HEK293 (cell line): ENCODE measurements at regions not wholly inside any gene's neighbourhood (a gene's known extent, or its start where the extent isn't known, plus 50 kb on each side); places are given as distances from the start of the nearest gene placed in this dataset.

ENCODE experiments used
- CTCF ChIA-PET: fragments of 350-600 bp; formaldehyde crosslinking; extraction: SDS; loops from one replicate; lab custom pipeline; 2021; ENCODE audit warnings: antibody characterized with exemption; lab: Yijun Ruan, JAX
- POLR2A ChIA-PET: fragments of 300-600 bp; formaldehyde crosslinking; extraction: SDS; loops from one replicate; lab custom pipeline; 2020; ENCODE audit warnings: antibody characterized with exemption, inconsistent platforms; lab: Yijun Ruan, JAX
- H3K27ac ChIP-seq: fragments of 200-500 bp; sonication (Bioruptor generic); 2 replicates; pipeline ENCODE4 v1.5.1; 2014; ENCODE audit warnings: low read depth, low read length, control low read depth, inconsistent platforms; ENCODE audit errors: extremely low read depth
- H3K36me3 ChIP-seq, 2 experiments: fragments of 200-500 bp in 1 of 2; sonication (Bioruptor generic) in 1 of 2; 1 replicate in 1 of 2; 2 replicates in 1 of 2; pipeline ENCODE4 v1.5.1; 2014 to 2017; ENCODE audit warnings: inconsistent platforms in 2 of 2, low read length in 2 of 2; ENCODE audit not compliant: control insufficient read depth in 2 of 2, insufficient read depth in 1 of 2
- H3K4me1 ChIP-seq: fragments of 200-500 bp; sonication (Bioruptor generic); 2 replicates; pipeline ENCODE4 v1.5.1; 2014; ENCODE audit warnings: mild to moderate bottlenecking, low read length, inconsistent platforms; ENCODE audit not compliant: control insufficient read depth, insufficient read depth
- H3K4me3 ChIP-seq: 2 replicates; pipeline ENCODE4 v1.5.1; 2011; ENCODE audit warnings: low read depth, mild to moderate bottlenecking, control low read depth, low read length, moderate library complexity
- H3K9me3 ChIP-seq: fragments of 200-500 bp; sonication (Bioruptor generic); 2 replicates; pipeline ENCODE4 v1.5.1; 2014; ENCODE audit warnings: low read depth, low read length, inconsistent platforms; ENCODE audit not compliant: control insufficient read depth, insufficient read depth
- EGR2 ChIP-seq: fragments of 450-650 bp; formaldehyde crosslinking; IDR thresholded peaks from 2 replicates; pipeline ENCODE4 v1.5.1; 2016; ENCODE audit warnings: low read depth, missing biosample characterization, missing genetic modification characterization
- FEZF1 ChIP-seq: fragments of 450-650 bp; formaldehyde crosslinking; IDR thresholded peaks from 2 replicates; pipeline ENCODE4 v1.5.1; 2016; ENCODE audit warnings: missing biosample characterization, missing genetic modification characterization
- GFI1B ChIP-seq: fragments of 450-650 bp; formaldehyde crosslinking; IDR thresholded peaks from 2 replicates; pipeline ENCODE4 v1.5.1; 2016; ENCODE audit warnings: missing biosample characterization, missing genetic modification characterization
- GLIS1 ChIP-seq: fragments of 450-650 bp; formaldehyde crosslinking; IDR thresholded peaks from 2 replicates; pipeline ENCODE4 v1.5.1; 2016; ENCODE audit warnings: missing biosample characterization, missing genetic modification characterization
- KLF1 ChIP-seq: fragments of 450-650 bp; formaldehyde crosslinking; IDR thresholded peaks from 2 replicates; pipeline ENCODE4 v1.5.1; 2016; ENCODE audit warnings: missing biosample characterization, missing genetic modification characterization
- MEIS1 ChIP-seq: sonication (generic); formaldehyde crosslinking; IDR thresholded peaks from 2 replicates; pipeline ENCODE4 v1.8.1; 2022; ENCODE audit warnings: missing genetic modification reagents, mild to moderate bottlenecking, borderline replicate concordance
- MZF1 ChIP-seq: fragments of 450-650 bp; formaldehyde crosslinking; IDR thresholded peaks from 2 replicates; pipeline ENCODE4 v1.5.1; 2017; ENCODE audit warnings: missing biosample characterization, missing genetic modification characterization, borderline replicate concordance
- SP7 ChIP-seq: fragments of 450-650 bp; formaldehyde crosslinking; IDR thresholded peaks from 2 replicates; pipeline ENCODE4 v1.5.1; 2016; ENCODE audit warnings: missing biosample characterization, missing genetic modification characterization
- TRIM28 ChIP-seq: IDR thresholded peaks from 2 replicates; pipeline ENCODE4 v1.6.1; 2011; ENCODE audit warnings: low read length, control low read depth, borderline replicate concordance
- ZIC2 ChIP-seq: fragments of 450-650 bp; formaldehyde crosslinking; IDR thresholded peaks from 2 replicates; pipeline ENCODE4 v1.5.1; 2016; ENCODE audit warnings: missing biosample characterization, missing genetic modification characterization
- ZNF146 ChIP-seq: fragments of 450-650 bp; formaldehyde crosslinking; IDR thresholded peaks from 2 replicates; pipeline ENCODE4 v1.5.1; 2016; ENCODE audit warnings: missing biosample characterization, missing genetic modification characterization
- ZNF202 ChIP-seq: fragments of 450-650 bp; formaldehyde crosslinking; IDR thresholded peaks from 2 replicates; pipeline ENCODE4 v1.5.1; 2016; ENCODE audit warnings: missing biosample characterization, missing genetic modification characterization, borderline replicate concordance
- ZNF366 ChIP-seq: fragments of 450-650 bp; formaldehyde crosslinking; conservative IDR thresholded peaks from 2 replicates; pipeline ENCODE4 v1.5.1; 2016; ENCODE audit warnings: missing biosample characterization, missing genetic modification characterization
- ZNF423 ChIP-seq: fragments of 450-650 bp; formaldehyde crosslinking; IDR thresholded peaks from 2 replicates; pipeline ENCODE4 v1.5.1; 2016; ENCODE audit warnings: missing biosample characterization, missing genetic modification characterization
- ZNF549 ChIP-seq: fragments of 450-650 bp; IDR thresholded peaks from 2 replicates; pipeline ENCODE4 v1.5.1; 2018; ENCODE audit warnings: missing biosample characterization, missing genetic modification characterization, mild to moderate bottlenecking, inconsistent platforms, moderate library complexity
- ZNF561 ChIP-seq: fragments of 450-650 bp; IDR thresholded peaks from 2 replicates; pipeline ENCODE4 v1.5.1; 2018; ENCODE audit warnings: missing biosample characterization, missing genetic modification characterization, borderline replicate concordance
- ZNF843 ChIP-seq: fragments of 450-650 bp; formaldehyde crosslinking; IDR thresholded peaks from 2 replicates; pipeline ENCODE4 v1.5.1; 2016; ENCODE audit warnings: missing biosample characterization, missing genetic modification characterization
- TF ChIP-seq, protein P1 (sequence below): fragments of 450-650 bp; formaldehyde crosslinking; IDR thresholded peaks from 2 replicates; pipeline ENCODE4 v1.5.1; 2017; ENCODE audit warnings: missing biosample characterization, missing genetic modification characterization
- TF ChIP-seq, protein P2 (sequence below): fragments of 450-650 bp; IDR thresholded peaks from 2 replicates; pipeline ENCODE4 v1.5.1; 2018; ENCODE audit warnings: missing biosample characterization, missing genetic modification characterization
- TF ChIP-seq, protein P3 (sequence below): fragments of 450-650 bp; formaldehyde crosslinking; IDR thresholded peaks from 2 replicates; pipeline ENCODE4 v1.5.1; 2016; ENCODE audit warnings: missing biosample characterization, missing genetic modification characterization, low read depth
- TF ChIP-seq, protein P4 (sequence below): fragments of 450-650 bp; formaldehyde crosslinking; IDR thresholded peaks from 2 replicates; pipeline ENCODE4 v1.5.1; 2017; ENCODE audit warnings: missing biosample characterization, missing genetic modification characterization

DNA sequence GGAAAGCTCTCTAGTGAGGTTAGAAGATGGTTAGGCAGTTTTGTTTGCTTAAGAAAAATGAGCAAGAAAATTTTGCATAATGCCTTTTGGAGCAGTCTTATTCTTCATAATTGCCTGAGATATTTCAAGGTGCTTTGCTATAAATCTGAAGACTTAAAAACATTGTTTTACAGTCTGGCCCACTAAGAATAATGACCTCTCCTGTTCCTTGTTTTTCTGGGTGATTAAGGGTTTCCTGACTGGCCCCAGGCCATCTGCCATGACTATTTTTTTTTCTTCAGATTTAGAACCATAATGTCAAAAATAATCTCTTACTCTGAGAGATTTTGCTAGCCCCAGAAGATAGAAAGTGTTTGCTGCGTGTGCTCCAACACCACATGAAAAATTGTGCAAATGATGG lies 72.3 kb upstream of the CENPW start:
- Histone ChIP-seq H3K4me1 (peaks cover 13% of the 10 kb centered on the region), H3K27ac (peak overlapping the region; percentile 18; the same call in 1 of the 2 replicates), H3K9me3 (no peaks in the 10 kb centered on the region), H3K4me3 (no peak overlapping the region), H3K36me3 (no peaks in the 10 kb centered on the region)
- ChIA-PET POLR2A (no interaction called here), CTCF (interaction anchor here (1.0 to 1.1 kb wide), 2 partner anchors 155 to 390 kb away, joined by 4 read pairs; no protein-coding TSS in a partner anchor)
- TF ChIP-seq ZNF549 (tag by site-specific recombination) (no peak), FEZF1 (tag by site-specific recombination) (peak; percentile 59)
- TF ChIP-seq, protein P1, sequence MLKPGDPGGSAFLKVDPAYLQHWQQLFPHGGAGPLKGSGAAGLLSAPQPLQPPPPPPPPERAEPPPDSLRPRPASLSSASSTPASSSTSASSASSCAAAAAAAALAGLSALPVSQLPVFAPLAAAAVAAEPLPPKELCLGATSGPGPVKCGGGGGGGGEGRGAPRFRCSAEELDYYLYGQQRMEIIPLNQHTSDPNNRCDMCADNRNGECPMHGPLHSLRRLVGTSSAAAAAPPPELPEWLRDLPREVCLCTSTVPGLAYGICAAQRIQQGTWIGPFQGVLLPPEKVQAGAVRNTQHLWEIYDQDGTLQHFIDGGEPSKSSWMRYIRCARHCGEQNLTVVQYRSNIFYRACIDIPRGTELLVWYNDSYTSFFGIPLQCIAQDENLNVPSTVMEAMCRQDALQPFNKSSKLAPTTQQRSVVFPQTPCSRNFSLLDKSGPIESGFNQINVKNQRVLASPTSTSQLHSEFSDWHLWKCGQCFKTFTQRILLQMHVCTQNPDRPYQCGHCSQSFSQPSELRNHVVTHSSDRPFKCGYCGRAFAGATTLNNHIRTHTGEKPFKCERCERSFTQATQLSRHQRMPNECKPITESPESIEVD (tag by site-specific recombination): peak; percentile 85

DNA sequence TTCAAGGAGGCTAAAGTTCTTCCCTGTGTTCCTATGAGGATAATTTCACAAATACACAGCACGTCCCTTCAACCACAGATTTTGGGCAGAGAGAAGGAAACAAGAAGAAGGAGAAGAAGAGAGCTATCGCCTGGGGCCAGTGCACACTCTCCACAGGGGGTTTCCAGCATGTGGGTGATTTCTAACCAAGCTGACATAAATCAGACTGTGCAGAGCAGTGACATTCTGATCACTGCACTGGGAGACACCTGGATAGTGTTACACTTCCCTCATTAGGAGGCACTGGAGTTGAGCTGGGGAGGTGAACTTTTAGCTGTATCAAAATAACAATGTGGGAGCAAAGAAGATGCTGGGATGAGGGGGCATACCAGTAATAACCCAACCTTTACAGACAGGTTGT lies 71.8 kb upstream of the CENPW start:
- Histone ChIP-seq H3K4me1 (peaks cover 13% of the 10 kb centered on the region), H3K27ac (peak overlapping the region; percentile 18), H3K4me3 (no peak overlapping the region), H3K36me3 (no peaks in the 10 kb centered on the region), H3K9me3 (no peaks in the 10 kb centered on the region)
- POLR2A ChIA-PET: no interaction called here
- CTCF ChIA-PET: interaction anchor here (0.6 to 1.1 kb wide), 4 partner anchors 23 to 389 kb away, joined by 3 to 6 read pairs (median 4); no protein-coding TSS in a partner anchor
- TF ChIP-seq ZIC2 (tag by site-specific recombination) (peak; percentile 86), FEZF1 (tag by site-specific recombination) (0 out of 2 replicates have a peak, but pooled peaks have one; percentile 1), ZNF561 (tag by site-specific recombination) (0 out of 2 replicates have a peak, but pooled peaks have one; percentile 33), KLF1 (tag by site-specific recombination) (no peak), EGR2 (tag by site-specific recombination) (peak; percentile 54; the same call in 1 of the 2 replicates), ZNF202 (tag by site-specific recombination) (no peak), SP7 (peak; percentile 60; the same call in 1 of the 2 replicates), ZNF146 (tag by site-specific recombination) (no peak), MZF1 (tag by site-specific recombination) (peak; percentile 41; the same call in 1 of the 2 replicates), ZNF843 (peak; percentile 43; the same call in 1 of the 2 replicates), ZNF366 (tag by site-specific recombination) (0 out of 2 replicates have a peak, but pooled peaks have one; percentile 15), GFI1B (tag by site-specific recombination) (peak; percentile 45; the same call in 1 of the 2 replicates), MEIS1 (CRISPR knock-in tag) (peak; percentile 93), GLIS1 (tag by site-specific recombination) (peak; percentile 91), TRIM28 (peak; percentile 91), ZNF423 (tag by site-specific recombination) (0 out of 2 replicates have a peak, but pooled peaks have one; percentile 36)
- TF ChIP-seq, protein P2, sequence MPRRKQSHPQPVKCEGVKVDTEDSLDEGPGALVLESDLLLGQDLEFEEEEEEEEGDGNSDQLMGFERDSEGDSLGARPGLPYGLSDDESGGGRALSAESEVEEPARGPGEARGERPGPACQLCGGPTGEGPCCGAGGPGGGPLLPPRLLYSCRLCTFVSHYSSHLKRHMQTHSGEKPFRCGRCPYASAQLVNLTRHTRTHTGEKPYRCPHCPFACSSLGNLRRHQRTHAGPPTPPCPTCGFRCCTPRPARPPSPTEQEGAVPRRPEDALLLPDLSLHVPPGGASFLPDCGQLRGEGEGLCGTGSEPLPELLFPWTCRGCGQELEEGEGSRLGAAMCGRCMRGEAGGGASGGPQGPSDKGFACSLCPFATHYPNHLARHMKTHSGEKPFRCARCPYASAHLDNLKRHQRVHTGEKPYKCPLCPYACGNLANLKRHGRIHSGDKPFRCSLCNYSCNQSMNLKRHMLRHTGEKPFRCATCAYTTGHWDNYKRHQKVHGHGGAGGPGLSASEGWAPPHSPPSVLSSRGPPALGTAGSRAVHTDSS (tag by site-specific recombination): no peak
- TF ChIP-seq, protein P3, sequence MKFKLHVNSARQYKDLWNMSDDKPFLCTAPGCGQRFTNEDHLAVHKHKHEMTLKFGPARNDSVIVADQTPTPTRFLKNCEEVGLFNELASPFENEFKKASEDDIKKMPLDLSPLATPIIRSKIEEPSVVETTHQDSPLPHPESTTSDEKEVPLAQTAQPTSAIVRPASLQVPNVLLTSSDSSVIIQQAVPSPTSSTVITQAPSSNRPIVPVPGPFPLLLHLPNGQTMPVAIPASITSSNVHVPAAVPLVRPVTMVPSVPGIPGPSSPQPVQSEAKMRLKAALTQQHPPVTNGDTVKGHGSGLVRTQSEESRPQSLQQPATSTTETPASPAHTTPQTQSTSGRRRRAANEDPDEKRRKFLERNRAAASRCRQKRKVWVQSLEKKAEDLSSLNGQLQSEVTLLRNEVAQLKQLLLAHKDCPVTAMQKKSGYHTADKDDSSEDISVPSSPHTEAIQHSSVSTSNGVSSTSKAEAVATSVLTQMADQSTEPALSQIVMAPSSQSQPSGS (tag by site-specific recombination): no peak
- TF ChIP-seq, protein P4, sequence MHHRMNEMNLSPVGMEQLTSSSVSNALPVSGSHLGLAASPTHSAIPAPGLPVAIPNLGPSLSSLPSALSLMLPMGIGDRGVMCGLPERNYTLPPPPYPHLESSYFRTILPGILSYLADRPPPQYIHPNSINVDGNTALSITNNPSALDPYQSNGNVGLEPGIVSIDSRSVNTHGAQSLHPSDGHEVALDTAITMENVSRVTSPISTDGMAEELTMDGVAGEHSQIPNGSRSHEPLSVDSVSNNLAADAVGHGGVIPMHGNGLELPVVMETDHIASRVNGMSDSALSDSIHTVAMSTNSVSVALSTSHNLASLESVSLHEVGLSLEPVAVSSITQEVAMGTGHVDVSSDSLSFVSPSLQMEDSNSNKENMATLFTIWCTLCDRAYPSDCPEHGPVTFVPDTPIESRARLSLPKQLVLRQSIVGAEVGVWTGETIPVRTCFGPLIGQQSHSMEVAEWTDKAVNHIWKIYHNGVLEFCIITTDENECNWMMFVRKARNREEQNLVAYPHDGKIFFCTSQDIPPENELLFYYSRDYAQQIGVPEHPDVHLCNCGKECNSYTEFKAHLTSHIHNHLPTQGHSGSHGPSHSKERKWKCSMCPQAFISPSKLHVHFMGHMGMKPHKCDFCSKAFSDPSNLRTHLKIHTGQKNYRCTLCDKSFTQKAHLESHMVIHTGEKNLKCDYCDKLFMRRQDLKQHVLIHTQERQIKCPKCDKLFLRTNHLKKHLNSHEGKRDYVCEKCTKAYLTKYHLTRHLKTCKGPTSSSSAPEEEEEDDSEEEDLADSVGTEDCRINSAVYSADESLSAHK (tag by site-specific recombination): no peak
